H1 (cell line): ENCODE measurements at regions not wholly inside any gene's neighbourhood (a gene's known extent, or its start where the extent isn't known, plus 50 kb on each side); places are given as distances from the start of the nearest gene placed in this dataset.

Experiments used
- CTCF ChIA-PET: fragments of 300-600 bp; sonication (Branson Sonifier 250); formaldehyde crosslinking; loops from one replicate; lab custom pipeline; 2021; ENCODE audit not compliant: partially characterized antibody; lab: Charles Lee
- POLR2A ChIA-PET: fragments of 300-600 bp; sonication (Branson Sonifier 250); formaldehyde crosslinking; loops from one replicate; lab custom pipeline; 2021; ENCODE audit warnings: inconsistent platforms; ENCODE audit not compliant: partially characterized antibody; lab: Charles Lee
- DNase-seq, 2 experiments: peaks; one replicate each; pipeline versions ENCODE4 v3.0.0 to v3.0.0-alpha.2; 2010 to 2022; ENCODE audit warnings: low spot score in 2 of 2, low read depth in 1 of 2, mixed read lengths in 1 of 2
- FAIRE-seq: peaks from 2 replicates; lab custom pipeline; 2011; peaks lifted over from hg19 to GRCh38; lab: Jason Lieb, UNC
- H2AFZ ChIP-seq: 2 replicates; pipeline ENCODE4 v1.8.1; 2012; ENCODE audit warnings: low read length, inconsistent platforms
- H2AK5ac ChIP-seq: 2 replicates; pipeline ENCODE4 v1.6.1; 2013; ENCODE audit warnings: low read depth, low read length
- H2BK120ac ChIP-seq: replicated peaks from 2 replicates; pipeline ENCODE3; 2013; ENCODE audit warnings: low read depth, low read length, inconsistent platforms
- H2BK12ac ChIP-seq: 2 replicates; pipeline ENCODE4 v1.6.1; 2013; ENCODE audit warnings: low read depth, low read length
- H2BK15ac ChIP-seq: 2 replicates; pipeline ENCODE4 v1.6.1; 2013; ENCODE audit warnings: low read length
- H2BK20ac ChIP-seq: 2 replicates; pipeline ENCODE4 v1.6.1; 2013; ENCODE audit warnings: low read length
- H2BK5ac ChIP-seq: 2 replicates; pipeline ENCODE4 v1.6.1; 2013; ENCODE audit warnings: low read depth, low read length
- H3K14ac ChIP-seq: 2 replicates; pipeline ENCODE4 v1.6.1; 2013; ENCODE audit warnings: inconsistent platforms; ENCODE audit not compliant: insufficient read length
- H3K18ac ChIP-seq: 2 replicates; pipeline ENCODE4 v1.6.1; 2013; ENCODE audit warnings: low read length; ENCODE audit errors: extremely low read depth
- H3K23ac ChIP-seq: 2 replicates; pipeline ENCODE4 v1.6.1; 2013; ENCODE audit warnings: inconsistent platforms; ENCODE audit not compliant: insufficient read length
- H3K23me2 ChIP-seq: 2 replicates; pipeline ENCODE4 v1.6.1; 2013; ENCODE audit warnings: low read depth, low read length
- H3K27ac ChIP-seq: 2 replicates; pipeline ENCODE4 v1.6.1; 2011; ENCODE audit warnings: low read depth, low read length, inconsistent platforms
- H3K27me3 ChIP-seq, 4 experiments: replicated peaks in 1 of 4; 1 replicate in 1 of 4; 2 replicates in 3 of 4; pipeline versions ENCODE4 v1.6.1 to v1.8.1; 2011 to 2013; ENCODE audit warnings: low read length in 3 of 4, mild to moderate bottlenecking in 3 of 4, inconsistent platforms in 2 of 4, mixed read lengths in 2 of 4, moderate library complexity in 1 of 4; ENCODE audit not compliant: control insufficient read depth in 3 of 4, insufficient read depth in 3 of 4; ENCODE audit errors: extremely low read depth in 1 of 4
- H3K36me3 ChIP-seq, 4 experiments: 2 replicates each; pipeline versions ENCODE4 v1.6.1 to v1.8.1; 2011 to 2013; ENCODE audit warnings: mild to moderate bottlenecking in 4 of 4, low read length in 3 of 4, moderate library complexity in 2 of 4, control low read depth in 1 of 4, inconsistent platforms in 1 of 4; ENCODE audit not compliant: insufficient read depth in 4 of 4, control insufficient read depth in 2 of 4
- H3K4ac ChIP-seq: replicated peaks from 2 replicates; pipeline ENCODE3; 2013; ENCODE audit warnings: low read length, low read depth, mixed read lengths, inconsistent platforms; ENCODE audit not compliant: insufficient read length
- H3K4me1 ChIP-seq, 4 experiments: replicated peaks in 1 of 4; 1 replicate in 1 of 4; 2 replicates in 3 of 4; pipeline versions ENCODE4 v1.6.1 to v1.8.1; 2011 to 2013; ENCODE audit warnings: low read length in 3 of 4, inconsistent platforms in 2 of 4, mixed read lengths in 1 of 4; ENCODE audit not compliant: insufficient read depth in 4 of 4, control insufficient read depth in 3 of 4
- H3K4me2 ChIP-seq, 2 experiments: 2 replicates each; pipeline versions ENCODE4 v1.6.1 to v1.8.1; 2011 to 2013; ENCODE audit warnings: low read depth in 2 of 2, low read length in 2 of 2, control low read depth in 1 of 2, inconsistent platforms in 1 of 2, mild to moderate bottlenecking in 1 of 2; ENCODE audit not compliant: insufficient read depth in 1 of 2
- H3K4me3 ChIP-seq, 4 experiments: fragments of 200-600, 300-600 bp in 1 of 4; sonication (generic), shearing (Covaris generic), sonication (Bioruptor Twin) in 1 of 4; 2 replicates each; pipeline versions ENCODE4 v1.5.1 to v1.8.1; 2011 to 2016; ENCODE audit warnings: low read length in 4 of 4, low read depth in 3 of 4, control low read depth in 2 of 4, inconsistent platforms in 2 of 4, mild to moderate bottlenecking in 2 of 4, mixed read lengths in 1 of 4, moderate library complexity in 1 of 4; ENCODE audit not compliant: insufficient read depth in 2 of 4; ENCODE audit errors: extremely low read depth in 1 of 4
- H3K56ac ChIP-seq: replicated peaks from 2 replicates; pipeline ENCODE3; 2013; ENCODE audit warnings: low read depth, mild to moderate bottlenecking, mixed read lengths, low read length, inconsistent platforms; ENCODE audit not compliant: insufficient read length
- H3K79me1 ChIP-seq: 2 replicates; pipeline ENCODE4 v1.6.1; 2013; ENCODE audit warnings: low read depth, low read length, control low read depth
- H3K79me2 ChIP-seq, 2 experiments: 2 replicates each; pipeline versions ENCODE4 v1.6.1 to v1.8.1; 2012 to 2013; ENCODE audit warnings: low read length in 2 of 2, mild to moderate bottlenecking in 2 of 2, inconsistent platforms in 1 of 2; ENCODE audit not compliant: insufficient read depth in 2 of 2, control insufficient read depth in 1 of 2
- H3K9ac ChIP-seq, 4 experiments: replicated peaks in 1 of 4; 1 replicate in 1 of 4; 2 replicates in 3 of 4; pipeline versions ENCODE4 v1.6.1 to v1.8.1; 2011 to 2013; ENCODE audit warnings: low read depth in 3 of 4, low read length in 3 of 4, control low read depth in 2 of 4, mild to moderate bottlenecking in 2 of 4, moderate library complexity in 2 of 4, inconsistent platforms in 1 of 4; ENCODE audit errors: extremely low read depth in 1 of 4
- H3K9me3 ChIP-seq, 2 experiments: 2 replicates each; pipeline versions ENCODE4 v1.6.1 to v1.8.1; 2012 to 2013; ENCODE audit warnings: mild to moderate bottlenecking in 2 of 2, moderate library complexity in 2 of 2, control low read depth in 1 of 2, inconsistent platforms in 1 of 2, low read depth in 1 of 2, low read length in 1 of 2, mixed read lengths in 1 of 2; ENCODE audit not compliant: insufficient read depth in 2 of 2
- H4K20me1 ChIP-seq, 2 experiments: replicated peaks in 1 of 2; 2 replicates each; pipeline versions ENCODE3 to v1.8.1; 2011 to 2013; ENCODE audit warnings: inconsistent platforms in 2 of 2, low read length in 2 of 2, mild to moderate bottlenecking in 1 of 2; ENCODE audit not compliant: insufficient read depth in 2 of 2, control insufficient read depth in 1 of 2
- H4K5ac ChIP-seq: 2 replicates; pipeline ENCODE4 v1.6.1; 2013; ENCODE audit warnings: low read length, low read depth, mixed read lengths, inconsistent platforms; ENCODE audit not compliant: insufficient read length
- H4K8ac ChIP-seq: 2 replicates; pipeline ENCODE4 v1.8.0; 2013; ENCODE audit warnings: mild to moderate bottlenecking, moderate library complexity, low read length, inconsistent platforms; ENCODE audit not compliant: insufficient read depth; ENCODE audit errors: extremely low read depth
- H4K91ac ChIP-seq: replicated peaks from 2 replicates; pipeline ENCODE3; 2013; ENCODE audit warnings: low read length, mixed read lengths, inconsistent platforms; ENCODE audit not compliant: insufficient read length
- CBX5 ChIP-seq: fragments of 300-800, 300-1000 bp; sonication (generic); IDR thresholded peaks from 2 replicates; pipeline ENCODE4 v1.7.1; 2016; ENCODE audit warnings: antibody characterized with exemption, low read length, low read depth
- CHD1 ChIP-seq: IDR thresholded peaks from 2 replicates; pipeline ENCODE4 v1.6.1; 2012; ENCODE audit warnings: low read depth, low read length, improper control_type of control experiment
- EGR1 ChIP-seq: IDR thresholded peaks from 2 replicates; pipeline ENCODE4 v1.6.1; 2011; ENCODE audit warnings: low read depth, low read length, borderline replicate concordance
- HDAC2 ChIP-seq, 2 experiments: fragments of 300-600 bp in 1 of 2; sonication (generic) in 1 of 2; IDR thresholded peaks; 2 replicates each; pipeline ENCODE4 v1.6.1; 2011 to 2012; ENCODE audit warnings: low read depth in 2 of 2, low read length in 2 of 2, mild to moderate bottlenecking in 2 of 2, moderate library complexity in 2 of 2, borderline replicate concordance in 1 of 2, inconsistent platforms in 1 of 2
- POU5F1 ChIP-seq: IDR thresholded peaks from 2 replicates; pipeline ENCODE4 v1.6.1; 2011; ENCODE audit warnings: low read depth, mild to moderate bottlenecking, low read length, moderate library complexity
- SAP30 ChIP-seq: fragments of 300-600 bp; sonication (generic); IDR thresholded peaks from 2 replicates; pipeline ENCODE4 v1.7.1; 2012; ENCODE audit warnings: low read length, moderate library complexity, mild to moderate bottlenecking, inconsistent platforms; ENCODE audit not compliant: insufficient read depth, insufficient replicate concordance
- SP1 ChIP-seq: IDR thresholded peaks from 2 replicates; pipeline ENCODE4 v1.6.1; 2011; ENCODE audit warnings: low read depth, low read length
- TAF1 ChIP-seq: IDR thresholded peaks from 2 replicates; pipeline ENCODE4 v1.6.1; 2011; ENCODE audit warnings: mild to moderate bottlenecking, low read depth, low read length
- TAF7 ChIP-seq: optimal IDR thresholded peaks from 2 replicates; pipeline ENCODE3; 2011; ENCODE audit warnings: low read depth, mild to moderate bottlenecking, inconsistent platforms, low read length, moderate library complexity, borderline replicate concordance
- WGBS, 2 experiments: shearing (Covaris generic) in 1 of 2; methylation state at CpG; one replicate each; pipeline versions ENCODE4 v1.1.6 to v1.1.7; 2013 to 2015; ENCODE audit warnings: low lambda C conversion rate in 2 of 2, mixed read lengths in 2 of 2, inconsistent platforms in 1 of 2, low coverage in 1 of 2, missing lambda C conversion rate in 1 of 2; ENCODE audit not compliant: insufficient replicate concordance in 2 of 2, insufficient coverage in 1 of 2, insufficient read length in 1 of 2; ENCODE audit errors: extremely low coverage in 1 of 2, missing lambda C conversion rate in 1 of 2; 5-methylcytosine and 5-hydroxymethylcytosine counted together
- TF ChIP-seq, protein P1 (sequence below): IDR thresholded peaks from 2 replicates; pipeline ENCODE4 v1.6.1; 2012; ENCODE audit warnings: inconsistent platforms
- TF ChIP-seq, protein P2 (sequence below): IDR thresholded peaks from 2 replicates; pipeline ENCODE4 v1.6.1; 2011; ENCODE audit warnings: low read length, improper control_type of control experiment

DNA sequence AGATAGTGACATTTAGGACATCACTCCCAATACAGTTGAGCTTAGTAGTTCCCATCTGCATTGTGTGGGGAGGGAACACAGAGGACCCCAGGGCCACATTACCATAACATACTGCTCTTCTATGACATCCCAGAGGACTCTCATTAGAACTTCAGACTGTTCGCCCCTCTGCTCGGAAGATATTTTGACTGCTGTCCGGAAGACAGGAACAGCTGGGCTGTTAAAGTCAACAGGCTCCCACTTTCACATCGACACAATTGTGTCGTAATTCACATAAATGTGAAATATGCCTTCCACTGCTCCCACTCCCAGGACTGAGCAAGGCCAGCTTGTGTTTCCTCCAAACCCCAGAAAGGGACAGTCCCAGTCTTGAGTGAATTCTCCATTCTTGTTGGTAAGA is 158.4 kb downstream of the SEC16B start:
- H3K27ac ChIP-seq, result no peak overlapping the region
- H3K18ac ChIP-seq, result no peak overlapping the region
- no peak for DNase-seq
- no peak overlapping the region for H3K9ac ChIP-seq
- no peak overlapping the region for H3K14ac ChIP-seq
- no peak overlapping the region for H2BK120ac ChIP-seq
- CTCF ChIA-PET, result interaction anchor here (0.6 to 2.1 kb wide), 4 partner anchors 29 to 261 kb away, joined by 3 to 7 read pairs (median 4); no protein-coding TSS in a partner anchor
- no peak for FAIRE-seq
- H3K79me2 ChIP-seq, result no peaks in the 10 kb centered on the region
- no peaks in the 10 kb centered on the region for H3K79me1 ChIP-seq
- H4K5ac ChIP-seq, result no peak overlapping the region
- no peak overlapping the region for H4K8ac ChIP-seq
- H3K4me1 ChIP-seq, result no peaks in the 10 kb centered on the region
- H2BK12ac ChIP-seq, result no peak overlapping the region
- no peak overlapping the region for H3K4ac ChIP-seq
- H2BK5ac ChIP-seq, result no peak overlapping the region
- H3K23ac ChIP-seq, result no peak overlapping the region
- H2BK15ac ChIP-seq, result no peak overlapping the region
- no peaks in the 10 kb centered on the region for H3K27me3 ChIP-seq
- POLR2A ChIA-PET, result interaction anchor here (1.0 kb wide), 1 partner anchor 26 kb away, joined by 3 read pairs; no protein-coding TSS in a partner anchor
- no peak overlapping the region for H3K4me3 ChIP-seq
- H3K23me2 ChIP-seq, result no peaks in the 10 kb centered on the region
- H3K36me3 ChIP-seq, result no peaks in the 10 kb centered on the region
- no peak overlapping the region for H3K4me2 ChIP-seq
- no peak overlapping the region for H3K56ac ChIP-seq
- 91% methylated on average over 5 of the region's 5 CpGs; no CpG with 5 or more reads in 1 of the 2 experiments for WGBS, 2 experiments
- no peak overlapping the region for H2AK5ac ChIP-seq
- no peaks in the 10 kb centered on the region for H4K20me1 ChIP-seq
- no peak overlapping the region for H2BK20ac ChIP-seq
- no peak overlapping the region for H2AFZ ChIP-seq
- H3K9me3 ChIP-seq, result no peaks in the 10 kb centered on the region
- H4K91ac ChIP-seq, result no peak overlapping the region
- no peak for TF ChIP-seq HDAC2 (IDR thresholded peaks at IDR 0.05; ENCODE audit: borderline replicate concordance in 1 of 2, low read depth in 2 of 2, low read length in 2 of 2)
- TF ChIP-seq TAF7, result no peak
- TF ChIP-seq CBX5, result no peak
- TF ChIP-seq TAF1, result no peak
- no peak for TF ChIP-seq POU5F1
- TF ChIP-seq EGR1, result no peak
- TF ChIP-seq, protein P1, sequence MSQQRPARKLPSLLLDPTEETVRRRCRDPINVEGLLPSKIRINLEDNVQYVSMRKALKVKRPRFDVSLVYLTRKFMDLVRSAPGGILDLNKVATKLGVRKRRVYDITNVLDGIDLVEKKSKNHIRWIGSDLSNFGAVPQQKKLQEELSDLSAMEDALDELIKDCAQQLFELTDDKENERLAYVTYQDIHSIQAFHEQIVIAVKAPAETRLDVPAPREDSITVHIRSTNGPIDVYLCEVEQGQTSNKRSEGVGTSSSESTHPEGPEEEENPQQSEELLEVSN, result no peak
- TF ChIP-seq, protein P2, sequence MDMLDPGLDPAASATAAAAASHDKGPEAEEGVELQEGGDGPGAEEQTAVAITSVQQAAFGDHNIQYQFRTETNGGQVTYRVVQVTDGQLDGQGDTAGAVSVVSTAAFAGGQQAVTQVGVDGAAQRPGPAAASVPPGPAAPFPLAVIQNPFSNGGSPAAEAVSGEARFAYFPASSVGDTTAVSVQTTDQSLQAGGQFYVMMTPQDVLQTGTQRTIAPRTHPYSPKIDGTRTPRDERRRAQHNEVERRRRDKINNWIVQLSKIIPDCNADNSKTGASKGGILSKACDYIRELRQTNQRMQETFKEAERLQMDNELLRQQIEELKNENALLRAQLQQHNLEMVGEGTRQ, result no peak
- no peak for TF ChIP-seq CHD1
- TF ChIP-seq SP1, result no peak
- no peak for TF ChIP-seq SAP30
